Lung microvascular endothelial cell (primary cell): ENCODE measurements at regions not wholly inside any gene's neighbourhood (a gene's known extent, or its start where the extent isn't known, plus 50 kb on each side); places are given as distances from the start of the nearest gene placed in this dataset.
"Not testable (repeated sequence)": the region's sequence is repeated elsewhere in the genome, so short reads cannot be mapped to it uniquely, and the experiment has no call there.

Experiments used
- DNase-seq, 2 donors: peaks; one replicate each; pipeline versions ENCODE4 v3.0.0 to v3.0.0-alpha.2; 2010; ENCODE audit warnings: low read depth in 2 of 2

DNA sequence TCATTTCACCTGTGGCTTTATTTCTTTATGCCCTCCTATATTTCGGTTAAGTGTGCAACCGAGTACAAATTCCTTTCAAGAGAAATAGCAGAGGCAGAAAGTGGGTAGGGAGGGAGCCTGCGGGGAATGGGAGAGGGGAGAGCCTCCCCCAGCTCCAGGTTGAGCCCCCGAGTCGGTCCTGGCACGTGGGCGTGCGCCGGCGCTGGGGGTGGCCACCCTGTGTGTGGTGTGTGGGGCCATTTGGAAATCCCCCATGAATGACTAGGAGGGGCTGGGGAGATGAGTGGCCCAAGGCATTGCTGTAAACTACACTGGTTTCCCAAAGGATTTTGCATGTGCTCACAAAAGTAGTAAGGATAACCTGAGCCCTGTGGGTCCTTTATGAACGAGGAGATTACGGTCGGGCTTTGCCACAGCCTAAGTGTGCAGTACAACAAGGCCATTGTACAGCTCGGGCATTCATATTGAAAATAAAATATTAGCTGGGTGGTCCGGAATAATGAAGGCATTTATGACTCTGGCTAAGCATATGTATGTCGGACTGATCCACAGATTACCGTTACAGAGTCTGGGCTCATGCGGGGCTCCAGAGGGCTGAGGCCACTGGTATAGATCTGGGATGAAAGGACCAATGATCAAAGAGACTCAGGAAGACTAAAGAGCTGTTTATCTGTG lies 84.5 kb upstream of the RALGAPA2 start:
- no peak for DNase-seq

DNA sequence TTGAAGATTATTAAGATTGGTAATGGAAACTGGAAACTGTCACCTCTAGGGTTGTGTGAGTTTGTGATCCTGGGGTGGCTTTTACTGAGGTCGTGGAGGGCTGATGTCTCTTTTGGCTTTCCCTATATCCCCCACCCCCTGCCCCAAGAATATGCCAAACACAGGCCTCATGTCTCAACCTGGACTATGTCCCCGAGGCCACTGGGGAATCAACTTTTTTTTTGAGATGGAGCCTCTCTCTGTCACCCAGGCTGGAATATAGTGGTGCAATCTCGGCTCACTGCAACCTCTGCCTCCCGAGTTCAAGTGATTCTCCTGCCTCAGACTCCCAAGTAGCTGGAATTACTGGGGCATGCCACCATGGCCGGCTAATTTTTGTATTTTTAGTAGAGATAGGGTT lies 83.3 kb upstream of the RALGAPA2 start:
- DNase-seq: no peak

DNA sequence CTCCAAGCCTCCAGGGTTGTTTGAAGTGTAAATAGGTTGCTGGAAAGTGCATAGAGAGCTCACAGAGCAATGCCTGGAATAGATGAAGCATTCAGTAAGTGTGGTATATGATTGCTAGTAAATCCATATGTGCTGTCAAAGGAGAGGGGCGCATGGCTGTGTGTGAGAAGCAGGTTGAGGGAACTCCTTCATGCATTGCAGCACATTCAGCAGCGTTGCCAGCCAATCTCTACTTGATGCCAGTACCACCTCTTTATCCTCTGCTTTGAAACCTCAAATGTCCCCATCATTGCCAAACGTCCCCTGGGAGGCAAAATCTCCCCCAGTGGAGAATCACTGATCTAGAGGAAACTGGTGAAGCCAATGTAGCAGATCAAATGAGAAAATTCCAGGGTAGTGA lies 82.7 kb upstream of the RALGAPA2 start:
- DNase-seq: no peak

DNA sequence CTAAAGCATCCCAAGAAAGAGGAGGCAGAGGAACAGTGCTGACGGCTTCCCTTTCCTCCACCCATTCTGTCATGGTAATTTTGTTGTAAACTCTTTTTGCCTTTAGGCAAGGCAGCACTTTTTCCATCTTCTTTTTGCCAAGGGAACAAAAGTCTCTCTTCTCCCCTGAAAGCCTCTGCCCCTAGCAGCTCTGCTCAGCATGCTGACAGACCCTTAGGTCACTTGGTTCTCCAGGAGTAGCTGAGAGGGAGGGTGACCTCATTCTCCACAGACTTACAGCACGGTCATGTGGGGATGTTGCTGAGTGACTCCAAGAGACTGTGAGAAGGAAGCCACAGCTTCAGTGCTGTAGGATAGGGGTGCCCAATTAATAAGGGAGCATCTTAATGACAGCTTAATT lies 81.1 kb upstream of the RALGAPA2 start:
- DNase-seq: no peak

DNA sequence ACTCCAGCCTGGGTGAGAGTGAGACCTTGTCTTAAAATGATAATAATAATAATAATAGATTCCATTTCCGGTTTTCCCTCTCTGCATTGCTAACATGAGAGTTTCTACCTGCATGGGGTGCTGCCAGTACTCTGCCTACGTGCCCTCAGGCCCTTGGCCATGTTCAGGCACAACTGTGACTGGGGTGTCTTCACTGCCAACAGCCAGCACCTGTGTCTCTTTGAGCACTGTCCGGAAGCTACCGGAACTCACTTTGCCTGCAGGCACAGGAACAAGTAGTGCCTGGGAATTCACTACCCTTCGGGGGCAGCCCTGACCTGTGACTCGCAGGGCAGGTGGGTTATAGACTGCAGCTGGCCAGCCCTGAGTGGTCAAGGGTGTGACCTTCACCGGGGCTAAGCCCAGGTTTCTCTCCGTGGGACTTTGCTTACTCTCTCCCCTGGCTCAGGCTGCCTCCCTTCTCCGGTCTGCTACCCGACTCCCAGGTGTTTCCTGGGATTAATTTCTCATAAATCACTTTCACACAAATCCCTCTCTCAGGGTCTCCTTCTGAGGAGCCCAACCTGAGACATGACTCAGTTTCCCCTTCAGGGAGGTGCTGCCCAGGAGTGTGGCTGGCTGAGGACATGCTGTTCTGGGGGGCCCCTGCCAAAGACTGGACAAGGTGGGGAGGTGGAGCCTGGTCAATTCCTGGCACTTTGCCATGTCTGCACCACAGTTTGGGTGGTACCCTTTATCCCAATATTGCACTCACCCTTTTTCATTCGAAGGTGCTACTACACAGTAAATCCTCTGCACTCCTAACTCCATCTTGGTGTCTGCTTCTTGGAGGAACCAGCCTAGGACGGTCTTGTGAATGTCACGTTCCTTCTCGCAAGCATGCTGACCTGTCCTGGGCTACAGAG lies 79.5 kb upstream of the RALGAPA2 start:
- no peak for DNase-seq

DNA sequence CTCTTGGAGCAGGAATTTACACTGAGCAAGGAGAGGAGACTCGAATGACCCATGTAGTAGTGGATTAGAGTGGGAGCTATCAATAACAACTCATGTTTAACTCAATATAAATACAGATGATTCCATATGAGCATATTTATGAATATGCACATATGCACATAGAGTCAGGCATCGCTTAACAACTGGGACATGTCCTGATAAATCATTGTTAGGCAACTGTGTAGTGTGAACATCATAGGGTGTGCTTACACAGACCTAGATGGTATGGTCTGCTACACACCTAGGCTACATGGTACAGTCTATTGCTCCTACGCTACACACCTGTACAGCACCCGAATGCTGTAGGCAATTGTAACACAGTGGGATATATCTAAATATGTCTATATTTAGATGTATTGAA lies 75.9 kb upstream of the RALGAPA2 start:
- no peak for DNase-seq

DNA sequence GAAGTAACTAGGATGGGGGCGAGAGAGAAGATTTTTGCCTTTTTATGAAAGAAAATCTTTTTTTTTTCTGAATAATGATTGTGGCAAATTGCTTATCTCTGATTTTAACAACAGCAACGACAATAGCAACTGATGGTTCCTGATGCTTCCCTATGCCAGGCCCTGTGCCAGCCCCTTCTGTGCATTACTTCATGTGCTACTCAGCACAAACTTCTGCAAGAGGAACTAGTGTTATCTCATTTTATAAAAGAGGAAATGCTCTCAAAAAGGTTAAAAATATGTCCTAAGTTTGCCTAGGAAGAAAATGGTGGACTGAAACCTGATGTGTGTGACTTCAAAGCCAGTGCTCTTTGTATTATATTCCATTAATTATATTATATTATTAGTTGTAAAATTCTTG lies 74.0 kb upstream of the RALGAPA2 start:
- peak in 1 of 2 donors; percentile 17 for DNase-seq

DNA sequence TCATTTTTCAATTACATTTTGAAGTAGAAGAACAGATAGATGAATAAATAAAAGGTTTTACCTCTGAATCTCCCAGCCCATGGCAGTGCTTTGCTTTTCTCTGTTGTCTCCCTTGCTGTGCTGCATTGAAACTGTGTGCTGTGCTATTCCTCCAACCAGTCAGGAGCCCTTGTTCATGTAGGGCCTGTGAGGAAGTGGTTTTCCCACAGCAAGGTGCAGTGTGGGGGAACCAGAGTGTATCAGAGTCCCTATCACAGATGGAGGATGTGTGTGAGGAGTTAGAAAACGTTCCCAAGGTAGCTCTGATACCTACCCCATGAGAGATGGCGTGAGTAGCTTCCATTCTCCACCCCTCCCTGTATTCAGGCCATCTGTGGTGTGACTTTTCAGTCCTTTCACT lies 72.8 kb upstream of the RALGAPA2 start:
- DNase-seq: no peak

DNA sequence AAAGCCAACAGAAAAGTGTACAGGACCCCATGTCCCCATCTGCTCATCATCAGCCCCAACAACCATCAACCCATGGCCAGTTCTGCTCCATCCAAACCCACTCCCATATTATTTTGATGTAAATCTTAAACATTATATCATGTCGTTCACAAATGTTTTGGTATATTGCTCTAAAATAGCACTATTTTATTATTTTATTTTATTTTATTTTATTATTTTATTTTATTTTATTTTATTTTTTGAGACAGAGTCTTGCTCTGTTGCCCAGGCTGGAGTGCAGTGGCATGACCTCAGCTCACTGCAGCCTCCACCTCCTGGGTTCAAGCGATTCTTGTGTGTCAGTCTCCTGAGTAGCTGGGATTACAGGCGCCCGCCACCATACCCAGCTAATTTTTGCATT lies 72.0 kb upstream of the RALGAPA2 start:
- DNase-seq: not testable (repeated sequence)

DNA sequence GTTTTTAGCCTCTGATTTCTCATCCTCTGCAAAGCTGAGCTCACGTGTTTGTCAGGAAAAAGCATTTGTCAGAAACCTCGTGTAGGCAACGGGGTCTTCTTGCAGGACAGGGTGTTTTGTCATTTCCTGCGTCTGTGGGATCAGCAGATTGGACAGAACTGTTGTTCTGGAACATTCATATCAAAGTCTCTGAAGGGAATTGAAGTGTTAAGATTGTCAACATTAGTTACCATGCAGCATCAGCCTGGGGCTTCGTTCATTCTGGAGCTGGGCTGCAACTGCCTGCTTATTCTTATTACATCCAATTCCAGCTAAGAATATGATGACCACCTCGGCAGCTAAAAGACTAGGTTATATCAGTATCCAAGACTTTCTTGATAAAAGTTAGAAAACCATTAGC lies 71.0 kb upstream of the RALGAPA2 start:
- peak in 1 of 2 donors; percentile 23 for DNase-seq

DNA sequence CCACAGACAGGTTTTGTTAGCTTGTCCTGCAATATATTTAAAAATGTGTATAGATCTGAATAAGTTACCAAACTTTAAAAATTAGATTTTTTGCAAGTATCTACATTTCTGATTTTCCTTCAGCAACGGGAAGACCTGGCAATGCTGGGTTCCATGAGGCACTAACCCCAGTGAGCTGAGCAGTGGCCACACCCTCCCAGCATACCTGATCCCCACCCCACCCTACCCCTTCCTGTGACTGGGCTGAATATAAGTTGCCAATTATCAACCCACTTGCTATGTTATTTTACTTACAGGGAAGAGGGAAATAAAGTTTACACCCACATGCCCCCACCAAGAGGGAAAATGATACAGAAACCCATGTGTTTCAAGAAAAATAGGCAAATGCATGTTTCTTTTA lies 70.3 kb upstream of the RALGAPA2 start:
- no peak for DNase-seq

DNA sequence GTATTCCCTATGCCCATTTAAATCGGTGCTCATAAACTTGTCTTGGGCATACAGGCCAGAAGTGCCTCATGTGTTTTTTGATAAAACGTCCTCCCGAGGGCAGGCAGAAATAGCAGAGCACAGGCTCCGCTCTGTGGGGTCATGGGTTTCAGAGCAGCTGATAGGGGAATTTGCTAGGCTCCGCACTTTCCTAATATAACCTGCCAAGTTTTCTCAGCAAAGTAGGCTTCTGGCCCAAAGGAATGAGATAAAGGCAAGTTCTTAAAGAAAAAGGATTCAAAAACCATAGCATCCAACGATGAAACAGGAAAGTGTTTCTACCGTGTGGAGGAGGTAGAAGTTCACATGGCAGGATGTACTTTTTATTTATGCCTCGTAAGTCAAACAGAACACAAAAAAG lies 69.8 kb upstream of the RALGAPA2 start:
- DNase-seq: peak in 1 of 2 donors; percentile 74

DNA sequence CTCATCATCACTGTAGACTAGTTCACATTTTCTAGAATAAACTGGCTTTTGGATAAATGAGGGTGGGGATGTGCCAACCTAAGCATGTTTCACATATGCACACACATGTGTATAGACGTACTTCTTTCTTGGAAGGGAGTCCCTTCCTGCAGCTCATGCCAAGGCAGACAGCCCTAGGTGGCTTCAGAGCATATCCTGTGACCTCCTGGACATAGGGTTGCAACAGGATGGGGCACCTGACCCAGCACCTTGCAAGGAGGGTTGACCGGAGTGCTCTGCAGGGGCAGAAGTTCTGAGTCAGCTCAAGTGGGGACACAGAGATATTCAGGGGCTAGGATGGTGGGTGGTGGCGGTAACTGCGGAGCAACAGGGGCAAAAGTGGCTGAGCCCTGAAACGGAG lies 68.6 kb upstream of the RALGAPA2 start:
- DNase-seq: no peak

DNA sequence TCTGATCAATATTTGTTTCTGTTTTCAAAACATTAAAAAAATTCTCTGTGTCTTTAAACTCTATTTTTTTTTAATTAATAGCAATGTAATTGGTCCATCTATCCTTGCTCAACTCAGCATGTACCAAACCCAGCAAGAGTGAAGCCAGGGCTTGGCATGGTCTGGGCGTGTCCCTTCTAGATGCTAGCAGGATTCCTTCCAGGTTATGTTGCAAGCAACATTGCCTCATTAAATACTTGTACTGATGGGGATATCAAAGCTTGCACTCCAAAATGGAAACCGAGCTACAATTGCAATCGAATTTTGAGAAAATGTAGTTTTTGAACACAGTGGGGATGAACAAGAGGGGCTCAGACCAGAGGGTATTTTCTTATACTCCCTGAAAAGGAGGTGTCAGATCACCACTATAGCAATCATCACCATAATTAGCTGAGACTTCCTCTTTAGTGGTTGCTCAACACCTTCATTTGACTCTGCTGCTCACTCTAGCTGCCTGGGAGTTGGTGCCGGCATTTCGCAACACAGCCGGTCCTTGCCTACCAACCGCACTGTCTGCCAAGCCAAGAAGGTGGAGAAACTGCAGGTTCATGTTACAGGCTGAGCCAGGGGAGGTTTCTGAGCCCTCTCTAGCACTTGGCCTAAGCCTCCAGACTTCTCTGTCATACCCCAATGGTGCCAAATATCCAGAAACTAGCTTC lies 67.8 kb upstream of the RALGAPA2 start:
- DNase-seq: no peak

DNA sequence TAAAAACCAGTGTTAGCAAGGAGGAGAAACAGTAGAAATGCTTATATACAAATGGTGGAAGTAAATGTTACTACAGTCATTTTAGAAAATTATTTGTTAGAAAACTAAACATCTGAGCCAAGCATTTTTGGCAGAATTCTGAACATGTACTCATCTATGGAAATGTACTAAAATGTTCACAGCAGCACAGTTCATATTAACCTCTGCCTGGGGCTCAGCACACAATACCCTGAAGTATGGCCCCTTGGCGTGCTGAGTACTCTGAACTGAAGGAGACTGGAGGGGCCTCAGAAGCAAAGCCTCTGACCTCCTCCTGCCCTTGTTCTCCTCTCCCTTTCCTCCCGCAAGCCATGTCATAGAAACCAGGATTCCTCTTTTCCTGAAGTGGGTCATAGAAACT lies 66.2 kb upstream of the RALGAPA2 start:
- peak in 1 of 2 donors; percentile 43 for DNase-seq

DNA sequence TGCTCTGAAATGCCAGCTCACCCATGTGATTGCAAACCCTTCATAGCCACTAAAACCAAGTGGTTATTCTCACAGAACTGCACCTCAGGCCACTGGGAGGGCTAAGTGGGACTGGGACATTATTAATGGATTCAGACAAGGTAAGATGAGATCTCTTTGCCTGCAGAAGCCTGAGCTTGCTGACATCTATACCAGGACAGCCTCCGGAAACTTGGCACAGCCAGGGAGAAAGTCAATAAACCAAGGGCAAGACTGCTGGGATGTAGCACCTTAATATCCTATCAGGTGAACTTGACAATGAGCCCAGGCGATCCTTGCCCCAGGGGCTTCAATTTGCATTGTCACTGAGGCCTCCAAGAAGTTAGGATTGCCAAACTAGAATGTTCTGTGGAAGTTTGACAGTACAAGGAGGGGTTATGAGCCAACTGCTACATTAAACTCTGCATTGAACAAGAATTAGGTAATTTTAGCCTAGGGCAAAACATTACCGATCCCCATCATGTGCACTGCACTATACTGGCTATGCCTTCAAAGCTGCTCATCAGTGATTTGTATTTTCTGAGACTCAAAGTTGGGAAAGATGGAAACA lies 60.1 kb upstream of the RALGAPA2 start:
- DNase-seq: no peak

DNA sequence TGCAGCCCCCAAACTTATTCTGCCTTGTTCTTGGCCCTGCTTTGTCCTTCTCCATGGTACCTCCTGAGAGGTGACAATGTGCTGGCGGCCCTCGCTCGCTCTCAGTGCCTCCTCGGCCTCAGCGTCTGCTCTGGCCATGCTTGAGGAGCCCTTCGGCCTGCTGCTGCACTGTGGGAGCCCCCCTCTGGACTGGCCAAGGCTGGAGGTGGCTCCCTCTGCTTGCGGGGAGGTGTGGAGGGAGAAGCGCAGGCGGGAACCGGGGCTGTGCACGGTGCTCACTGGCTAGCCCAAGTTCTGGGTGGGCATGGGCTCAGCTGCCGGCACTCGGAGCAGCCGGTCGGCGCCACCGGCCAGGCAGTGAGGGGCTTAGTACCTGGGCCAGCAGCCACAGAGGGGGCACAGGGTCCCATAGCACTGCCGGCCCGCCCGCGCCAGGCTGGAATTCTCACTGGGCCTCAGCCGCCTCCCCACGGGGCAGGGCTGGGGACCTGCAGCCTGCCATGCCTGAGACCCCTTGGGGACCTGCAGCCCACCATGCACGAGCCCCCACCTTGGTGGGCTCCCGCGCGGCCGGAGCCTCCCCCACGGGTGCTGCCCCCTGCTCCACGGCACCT lies 55.9 kb upstream of the RALGAPA2 start:
- no peak for DNase-seq

DNA sequence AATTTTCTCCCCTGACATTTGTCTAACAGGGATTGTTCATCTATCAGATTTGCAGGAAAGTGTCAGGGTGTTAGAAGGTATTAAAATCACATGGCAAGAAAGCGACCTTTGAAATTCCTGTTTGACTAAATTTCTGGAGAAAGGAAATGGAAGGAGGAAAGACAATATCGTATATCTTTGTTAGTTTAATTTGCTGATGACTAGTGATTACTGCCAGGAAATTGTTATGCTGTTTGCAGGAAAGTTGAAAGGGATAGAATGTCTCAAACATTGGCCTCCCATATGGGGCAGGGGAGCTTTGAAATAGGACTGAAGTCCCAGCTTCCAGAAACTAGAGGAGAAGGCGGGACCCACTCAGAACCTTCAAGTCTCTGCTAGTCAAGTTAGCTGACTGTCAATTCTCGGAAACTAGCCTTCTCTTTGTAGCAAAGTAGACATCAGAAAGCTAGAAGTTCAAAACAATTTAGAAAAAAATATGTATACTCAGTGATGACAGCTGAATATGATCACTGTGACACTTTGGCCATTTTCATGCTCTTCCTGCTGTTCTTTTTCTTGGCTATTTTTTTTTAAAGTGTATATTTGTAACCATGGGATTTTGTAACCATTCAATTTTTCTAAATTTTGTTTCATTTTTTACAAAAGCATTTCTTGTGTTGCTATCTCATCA lies 53.4 kb upstream of the RALGAPA2 start:
- DNase-seq: peak; percentile 17 to 35

DNA sequence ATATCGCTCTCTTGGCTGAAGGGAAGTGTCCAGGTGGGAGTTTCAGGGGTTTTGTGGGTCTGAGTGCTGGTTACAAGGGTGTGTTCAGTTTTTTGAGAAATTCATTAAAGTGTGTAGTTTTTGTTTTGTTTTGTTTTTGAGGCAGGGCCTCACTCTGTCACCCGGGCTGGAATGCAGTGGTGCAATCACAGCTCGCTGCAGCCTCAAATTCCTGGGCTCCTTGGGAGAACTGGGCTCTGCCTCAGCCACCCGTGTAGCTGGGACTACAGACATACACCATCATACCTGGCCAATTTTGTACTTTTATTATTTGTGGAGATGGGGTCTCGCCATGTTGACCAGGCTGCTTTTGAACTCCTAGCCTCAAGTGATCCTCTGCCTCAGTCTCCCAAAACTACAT lies 51.2 kb upstream of the RALGAPA2 start:
- no peak for DNase-seq
